HEK293T (cell line): ENCODE measurements at regions not wholly inside any gene's neighbourhood (a gene's known extent, or its start where the extent isn't known, plus 50 kb on each side); places are given as distances from the start of the nearest gene placed in this dataset.

Experiments
- CTCF ChIA-PET: fragments of 350-600 bp; formaldehyde crosslinking; extraction: SDS; loops from one replicate; lab custom pipeline; 2021; ENCODE audit warnings: antibody characterized with exemption, inconsistent platforms; lab: Yijun Ruan, JAX
- POLR2A ChIA-PET: fragments of 350-600 bp; formaldehyde crosslinking; extraction: SDS; loops from one replicate; lab custom pipeline; 2020; ENCODE audit warnings: antibody characterized with exemption, inconsistent platforms; lab: Yijun Ruan, JAX
- DNase-seq: peaks from one replicate; pipeline ENCODE4 v3.0.0; 2012; ENCODE audit warnings: mixed read lengths; ENCODE audit errors: extremely low spot score
- ARNT ChIP-seq: fragments of 450-650 bp; IDR thresholded peaks from 2 replicates; pipeline ENCODE4 v1.6.1; 2017; ENCODE audit warnings: mild to moderate bottlenecking
- BHLHE40 ChIP-seq: fragments of 450-650 bp; IDR thresholded peaks from 2 replicates; pipeline ENCODE4 v1.6.1; 2016; ENCODE audit warnings: mild to moderate bottlenecking, moderate library complexity, borderline replicate concordance
- CTBP1 ChIP-seq: fragments of 450-650 bp; IDR thresholded peaks from 2 replicates; pipeline ENCODE4 v1.6.1; 2016; ENCODE audit warnings: borderline replicate concordance
- ELF4 ChIP-seq: fragments of 450-650 bp; IDR thresholded peaks from 2 replicates; pipeline ENCODE4 v1.6.1; 2017; ENCODE audit warnings: antibody characterized with exemption
- FOXA1 ChIP-seq: fragments of 450-650 bp; IDR thresholded peaks from 2 replicates; pipeline ENCODE4 v1.6.1; 2016; ENCODE audit warnings: mild to moderate bottlenecking
- FOXK2 ChIP-seq: fragments of 450-650 bp; IDR thresholded peaks from 2 replicates; pipeline ENCODE4 v1.6.1; 2016; ENCODE audit warnings: mild to moderate bottlenecking
- FOXM1 ChIP-seq: fragments of 450-650 bp; IDR thresholded peaks from 2 replicates; pipeline ENCODE4 v1.6.1; 2017; ENCODE audit warnings: mild to moderate bottlenecking, borderline replicate concordance
- HDGF ChIP-seq: fragments of 450-650 bp; IDR thresholded peaks from 2 replicates; pipeline ENCODE4 v1.6.1; 2017; ENCODE audit warnings: antibody characterized with exemption, borderline replicate concordance
- L3MBTL2 ChIP-seq: fragments of 450-650 bp; conservative IDR thresholded peaks from 2 replicates; pipeline ENCODE4 v1.6.1; 2016; ENCODE audit warnings: mild to moderate bottlenecking
- LEF1 ChIP-seq: fragments of 450-650 bp; IDR thresholded peaks from 2 replicates; pipeline ENCODE4 v1.6.1; 2017; ENCODE audit warnings: mild to moderate bottlenecking, borderline replicate concordance
- NFRKB ChIP-seq: fragments of 450-650 bp; IDR thresholded peaks from 2 replicates; pipeline ENCODE4 v1.6.1; 2016; ENCODE audit warnings: mild to moderate bottlenecking, moderate library complexity
- SP1 ChIP-seq: fragments of 450-650 bp; IDR thresholded peaks from 2 replicates; pipeline ENCODE4 v1.6.1; 2017
- SUZ12 ChIP-seq: fragments of 450-650 bp; IDR thresholded peaks from 2 replicates; pipeline ENCODE4 v1.6.1; 2016; ENCODE audit warnings: mild to moderate bottlenecking
- TARDBP ChIP-seq: fragments of 450-650 bp; IDR thresholded peaks from 2 replicates; pipeline ENCODE4 v1.6.1; 2016
- ZNF384 ChIP-seq: fragments of 450-650 bp; IDR thresholded peaks from 2 replicates; pipeline ENCODE4 v1.6.1; 2016
- TF ChIP-seq, protein P1 (sequence below): fragments of 450-650 bp; IDR thresholded peaks from 2 replicates; pipeline ENCODE4 v1.6.1; 2016

DNA sequence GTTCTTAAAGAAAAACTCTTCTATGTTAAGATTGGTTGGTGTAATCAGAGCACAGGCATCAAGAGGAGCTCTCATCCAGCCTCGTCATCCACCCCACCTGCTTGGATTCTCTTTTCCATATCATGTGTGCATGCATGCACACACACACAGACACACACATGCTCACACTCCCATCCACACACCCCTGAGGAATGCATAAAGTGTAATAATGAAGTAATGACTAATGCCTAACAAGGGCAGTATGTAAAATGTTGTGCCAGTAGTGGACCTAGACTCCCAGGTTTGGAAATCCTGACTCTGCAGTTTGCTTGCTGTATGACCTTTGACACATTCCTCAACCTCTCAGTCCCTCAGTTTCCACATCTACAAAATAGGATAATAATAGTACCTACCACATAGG lies 280.0 kb upstream of the ANKRD55 start:
- POLR2A ChIA-PET: no interaction called here
- TF ChIP-seq ZNF384 (no peak), HDGF (no peak), TARDBP (no peak), SUZ12 (no peak), FOXM1 (no peak), BHLHE40 (no peak), NFRKB (no peak), LEF1 (no peak), ARNT (no peak), L3MBTL2 (no peak), CTBP1 (no peak), SP1 (no peak), FOXK2 (no peak), FOXA1 (no peak), ELF4 (no peak)
- TF ChIP-seq, protein P1, sequence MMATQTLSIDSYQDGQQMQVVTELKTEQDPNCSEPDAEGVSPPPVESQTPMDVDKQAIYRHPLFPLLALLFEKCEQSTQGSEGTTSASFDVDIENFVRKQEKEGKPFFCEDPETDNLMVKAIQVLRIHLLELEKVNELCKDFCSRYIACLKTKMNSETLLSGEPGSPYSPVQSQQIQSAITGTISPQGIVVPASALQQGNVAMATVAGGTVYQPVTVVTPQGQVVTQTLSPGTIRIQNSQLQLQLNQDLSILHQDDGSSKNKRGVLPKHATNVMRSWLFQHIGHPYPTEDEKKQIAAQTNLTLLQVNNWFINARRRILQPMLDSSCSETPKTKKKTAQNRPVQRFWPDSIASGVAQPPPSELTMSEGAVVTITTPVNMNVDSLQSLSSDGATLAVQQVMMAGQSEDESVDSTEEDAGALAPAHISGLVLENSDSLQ: no peak
- CTCF ChIA-PET: no interaction called here
- no peak for DNase-seq

DNA sequence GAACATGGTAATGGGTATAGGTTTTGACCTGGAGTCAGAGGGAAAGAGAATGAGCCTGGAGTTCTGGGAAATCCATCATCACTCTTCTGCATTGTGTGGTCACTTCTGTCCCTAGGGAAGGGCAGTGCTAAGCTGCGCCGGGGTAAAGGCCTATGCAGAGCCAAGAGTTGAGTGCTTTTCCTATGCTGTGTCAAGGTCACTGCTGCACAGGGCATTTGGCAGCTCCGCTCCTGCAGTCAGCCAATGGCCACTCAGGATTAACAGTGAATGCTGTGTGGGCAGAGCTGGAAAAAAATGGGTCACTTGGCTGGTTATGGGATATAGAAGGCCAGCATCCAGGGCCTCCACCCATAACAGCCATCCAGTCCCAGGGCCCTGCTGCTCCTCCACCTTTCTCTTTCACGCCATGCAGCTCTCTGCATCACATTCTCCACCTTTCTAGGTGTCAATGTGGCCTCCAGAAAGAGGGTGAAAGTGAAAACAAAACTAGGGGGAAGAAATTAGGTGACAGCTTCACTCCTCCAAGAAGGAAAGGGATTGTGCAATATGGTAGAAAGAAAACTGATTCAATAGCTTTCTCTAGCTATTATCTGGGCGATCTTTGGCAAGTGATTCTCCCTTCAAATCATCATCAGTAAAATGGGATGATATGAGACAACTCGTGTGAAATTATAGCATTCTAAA lies 279.3 kb upstream of the ANKRD55 start:
- ChIA-PET CTCF (no interaction called here), POLR2A (no interaction called here)
- TF ChIP-seq ARNT (no peak), ELF4 (no peak), SUZ12 (no peak), TARDBP (no peak), L3MBTL2 (no peak), SP1 (no peak), HDGF (no peak), NFRKB (no peak), FOXM1 (no peak), FOXA1 (no peak), ZNF384 (no peak), BHLHE40 (no peak), CTBP1 (no peak)
- TF ChIP-seq, protein P1: no peak
- DNase-seq: no peak

DNA sequence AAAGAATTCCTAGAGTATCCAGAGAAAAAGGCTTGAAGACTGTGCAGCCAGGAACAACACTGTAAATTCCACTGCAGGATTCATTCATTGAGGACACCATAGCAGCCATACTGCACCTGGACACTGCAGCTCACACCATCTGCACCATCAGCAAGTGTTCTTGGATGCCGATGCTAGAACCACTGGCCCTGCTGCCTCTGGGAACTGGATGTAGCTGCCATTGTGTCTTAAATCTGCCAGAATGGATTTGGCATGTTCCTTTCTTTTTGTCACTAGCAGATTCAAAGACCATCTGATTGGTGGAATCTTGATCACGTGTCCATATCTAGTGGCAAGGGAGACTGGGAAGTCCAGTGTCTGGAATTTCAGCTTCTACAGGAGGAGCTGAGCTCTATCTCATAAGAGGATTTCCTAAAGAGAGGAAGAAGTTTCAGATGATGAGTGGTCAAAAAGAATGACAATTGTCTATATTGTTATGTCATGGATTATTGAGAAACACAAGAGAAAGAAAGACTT lies 278.3 kb upstream of the ANKRD55 start:
- ChIA-PET CTCF (no interaction called here), POLR2A (no interaction called here)
- TF ChIP-seq FOXA1: no peak
- TF ChIP-seq TARDBP: no peak
- TF ChIP-seq SUZ12: no peak
- no peak for TF ChIP-seq BHLHE40
- TF ChIP-seq FOXM1: no peak
- TF ChIP-seq ELF4: no peak
- DNase-seq: no peak

DNA sequence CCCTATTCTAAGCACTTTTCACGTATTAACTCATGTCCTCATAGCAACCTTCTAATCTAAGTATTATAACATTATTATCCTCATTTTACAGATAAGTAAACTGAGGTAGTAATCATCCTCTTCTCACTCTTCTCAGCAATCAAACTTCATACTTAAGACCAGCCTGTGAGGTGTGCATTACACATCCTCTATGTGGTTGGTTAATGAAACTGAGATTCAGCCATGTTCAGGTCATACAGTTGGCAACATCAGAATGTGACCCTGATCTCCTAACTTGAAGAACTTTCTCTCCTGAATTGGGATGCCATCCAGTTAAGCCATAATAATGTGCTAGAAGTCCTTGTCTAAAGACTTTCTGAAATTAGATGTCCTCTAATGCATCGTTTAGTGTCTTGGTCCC lies 275.1 kb upstream of the ANKRD55 start:
- ChIA-PET POLR2A (no interaction called here), CTCF (no interaction called here)
- TF ChIP-seq NFRKB (no peak), ARNT (no peak), ELF4 (no peak), SP1 (no peak), FOXM1 (no peak), HDGF (no peak), BHLHE40 (no peak), ZNF384 (no peak), LEF1 (no peak), FOXK2 (no peak), SUZ12 (no peak), FOXA1 (no peak), CTBP1 (no peak)
- TF ChIP-seq, protein P1: no peak
- DNase-seq: no peak

DNA sequence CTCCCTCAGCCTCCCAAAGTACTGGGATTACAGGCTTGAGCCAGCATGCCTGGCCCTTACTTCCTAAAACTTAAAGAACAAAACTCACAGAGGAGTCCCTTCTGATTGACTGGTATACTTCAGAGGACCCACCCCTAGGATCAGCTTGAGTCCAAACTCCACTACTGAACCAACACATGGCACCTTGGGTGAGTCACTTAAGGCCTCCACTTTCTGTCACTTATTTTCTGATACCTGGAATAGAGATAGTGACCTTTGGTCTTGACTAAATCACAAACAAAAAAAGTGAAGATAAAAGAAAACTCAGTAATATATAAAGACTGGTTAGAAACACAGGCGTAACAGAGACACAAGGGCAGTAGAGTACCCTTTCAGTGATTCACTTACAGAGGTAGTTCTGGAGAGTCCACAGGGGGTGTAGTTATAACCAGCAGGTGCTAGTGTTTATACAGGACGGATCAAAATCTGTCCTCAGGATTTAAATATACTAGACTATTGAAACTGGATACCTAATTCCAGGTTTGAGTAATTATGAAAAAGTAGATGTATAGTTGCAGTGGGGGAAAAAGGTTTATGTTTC lies 274.3 kb upstream of the ANKRD55 start:
- ChIA-PET CTCF (no interaction called here), POLR2A (no interaction called here)
- TF ChIP-seq FOXM1 (no peak), FOXA1 (no peak), ARNT (no peak), NFRKB (no peak), L3MBTL2 (no peak), TARDBP (no peak), BHLHE40 (no peak), SP1 (no peak), SUZ12 (no peak), ELF4 (no peak), CTBP1 (no peak), FOXK2 (no peak), HDGF (no peak), LEF1 (no peak), ZNF384 (no peak)
- TF ChIP-seq, protein P1: no peak
- no peak for DNase-seq
